ENCODE measurements at regions not wholly inside any gene's neighbourhood (a gene's known extent, or its start where the extent isn't known, plus 50 kb on each side); places are given as distances from the start of the nearest gene placed in this dataset.

GRCh38 chr5:87872986-87873385, 395.7 kb downstream of the TMEM161B start:
- DNase-seq (ENCODE audit: low spot score): no peak

DNA sequence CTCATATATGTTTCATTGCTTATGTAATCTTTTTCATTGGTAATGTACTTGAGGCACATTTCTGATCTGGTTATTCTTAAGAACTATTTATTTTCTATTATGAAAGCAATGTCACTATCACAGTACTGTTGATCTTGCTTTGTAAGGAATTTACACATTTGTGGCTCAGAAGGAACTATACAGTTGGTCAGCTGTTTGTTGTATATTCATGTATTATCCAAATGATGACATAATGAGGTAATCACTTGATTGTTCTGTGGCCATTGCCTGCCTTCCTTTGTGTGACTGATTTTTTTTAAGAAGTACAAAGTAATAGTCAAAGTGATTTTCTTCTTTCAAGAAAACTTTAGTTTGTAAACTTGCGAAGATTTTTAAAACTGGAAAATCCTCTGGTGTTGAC, 399.9 kb downstream of the TMEM161B start:
- no peak for DNase-seq (ENCODE audit: low spot score)

DNA sequence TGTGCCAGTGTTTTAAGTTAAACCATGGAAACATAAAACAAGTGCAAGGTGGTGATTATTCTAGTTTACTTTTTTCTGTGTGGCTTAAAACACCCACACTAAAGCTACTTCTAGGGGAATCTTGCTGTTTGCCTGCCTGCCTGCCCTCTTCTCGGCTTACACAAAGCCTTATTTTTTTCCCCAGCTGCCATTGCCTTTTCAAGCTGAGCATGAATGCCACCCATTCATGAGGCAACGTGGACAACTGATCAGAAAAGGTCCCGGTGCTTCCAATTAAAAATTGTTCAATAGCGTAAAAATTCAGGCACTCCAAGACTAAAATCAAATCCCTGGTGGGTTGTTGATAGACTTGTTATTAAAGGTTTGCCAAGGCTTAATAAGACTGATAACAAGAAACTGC, 401.4 kb downstream of the TMEM161B start:
- no peak for DNase-seq (ENCODE audit: low spot score)

- no peak for DNase-seq (ENCODE audit: low spot score)
These were observed 415.1 kb downstream of the TMEM161B start for GRCh38 chr5:87853541-87853940.

DNA sequence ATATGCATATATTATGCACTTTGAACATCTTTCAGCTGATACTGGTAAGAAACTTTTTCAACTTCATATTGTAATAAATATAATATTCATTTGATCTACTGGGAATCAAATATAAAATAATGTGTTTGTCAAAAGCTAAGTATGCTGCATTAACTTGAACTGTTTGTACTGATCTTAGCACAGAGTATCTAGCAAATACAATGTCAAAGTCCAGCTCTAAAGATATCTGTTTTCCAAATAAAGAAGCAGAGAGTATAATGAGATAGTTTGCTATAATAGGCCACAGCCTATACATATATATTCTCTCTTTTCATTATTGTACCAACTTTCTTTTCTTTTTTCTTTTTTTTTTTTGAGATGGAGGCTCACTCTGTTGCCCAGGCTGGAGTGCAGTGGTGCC, 417.0 kb downstream of the TMEM161B start:
- DNase-seq (ENCODE audit: low spot score): no peak

GRCh38 chr5:87850843-87851242, 417.8 kb downstream of the TMEM161B start:
- no peak for DNase-seq (ENCODE audit: low spot score)

DNA sequence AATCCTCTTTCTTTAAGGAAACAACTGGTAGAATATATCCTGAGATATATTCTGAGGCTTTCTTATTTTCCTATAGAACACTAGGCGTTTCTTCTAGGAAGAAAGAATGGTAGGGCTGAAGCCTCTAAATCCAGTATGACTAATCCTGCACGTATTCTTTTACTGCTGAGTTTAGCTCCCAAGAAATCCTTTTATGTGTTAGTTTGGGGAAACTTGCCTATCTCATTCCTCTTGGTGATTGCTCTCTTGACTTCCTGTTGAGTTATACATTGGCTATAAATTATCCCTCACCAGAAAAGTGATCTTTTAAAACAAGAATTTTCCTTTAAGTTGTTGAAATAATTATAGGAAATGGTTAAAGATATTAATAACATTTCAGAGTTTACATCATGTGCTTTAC, 422.9 kb downstream of the TMEM161B start:
- DNase-seq (ENCODE audit: low spot score): no peak

GRCh38 chr5:87844866-87845265, 423.8 kb downstream of the TMEM161B start:
- DNase-seq (ENCODE audit: low spot score): no peak

GRCh38 chr5:87844449-87844848, 424.2 kb downstream of the TMEM161B start:
- no peak for DNase-seq (ENCODE audit: low spot score)

DNA sequence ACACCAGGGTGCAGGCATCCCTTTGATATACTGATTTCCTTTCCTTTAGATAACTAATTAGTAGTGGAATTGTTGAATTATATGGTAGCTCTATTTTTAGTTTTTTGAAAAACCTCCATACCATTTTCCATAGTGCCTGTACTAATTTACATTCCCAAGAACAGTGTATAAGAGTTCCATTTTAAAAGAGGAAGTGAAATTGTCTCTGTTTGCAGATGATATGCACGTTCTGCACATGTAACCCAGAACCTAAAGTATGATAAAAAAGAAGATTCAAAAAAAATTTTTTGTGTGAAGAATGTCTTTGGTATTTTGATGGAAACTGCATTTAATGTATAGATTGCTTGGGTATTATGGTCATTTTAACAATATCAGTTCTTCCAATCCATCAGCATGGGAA, 424.0 kb upstream of the CCNH start:
- DNase-seq (ENCODE audit: low spot score): no peak

DNA sequence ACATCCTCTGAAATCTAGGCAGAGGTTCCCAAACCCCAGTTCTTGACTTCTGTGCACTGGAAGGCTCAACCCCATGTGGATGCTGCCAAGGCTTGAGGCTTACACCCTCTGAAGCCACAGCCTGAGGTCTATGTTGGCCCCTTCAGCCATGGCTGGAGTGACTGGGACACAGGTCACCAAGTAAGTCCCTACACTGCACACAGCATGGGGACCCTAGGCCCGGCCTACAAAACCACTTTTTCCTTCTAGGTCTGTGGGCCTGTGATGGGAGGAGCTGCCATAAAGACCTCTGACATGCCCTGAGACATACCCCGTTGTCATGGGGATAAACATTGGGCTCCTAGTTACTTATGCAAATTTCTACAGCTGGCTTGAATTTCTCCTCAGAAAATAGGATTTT, 418.8 kb upstream of the CCNH start:
- no peak for DNase-seq (ENCODE audit: low spot score)

DNA sequence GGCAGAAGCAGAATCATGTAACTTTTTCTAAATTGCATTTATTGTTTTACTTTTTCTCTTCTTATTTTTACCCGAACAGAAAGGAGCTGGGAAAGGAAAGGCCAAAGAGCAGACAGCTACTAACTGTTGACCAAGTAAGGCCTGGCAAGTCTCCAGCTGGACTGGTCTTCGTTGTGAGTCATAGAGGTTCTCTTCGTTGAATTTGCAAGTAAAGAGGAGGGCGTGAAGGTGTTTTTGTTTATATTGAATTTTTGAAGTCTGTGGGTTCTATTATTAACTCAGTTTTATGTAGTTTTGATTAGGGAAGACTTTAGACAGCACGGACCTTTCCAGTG, 416.5 kb upstream of the CCNH start:
- DNase-seq (ENCODE audit: low spot score): no peak

DNA sequence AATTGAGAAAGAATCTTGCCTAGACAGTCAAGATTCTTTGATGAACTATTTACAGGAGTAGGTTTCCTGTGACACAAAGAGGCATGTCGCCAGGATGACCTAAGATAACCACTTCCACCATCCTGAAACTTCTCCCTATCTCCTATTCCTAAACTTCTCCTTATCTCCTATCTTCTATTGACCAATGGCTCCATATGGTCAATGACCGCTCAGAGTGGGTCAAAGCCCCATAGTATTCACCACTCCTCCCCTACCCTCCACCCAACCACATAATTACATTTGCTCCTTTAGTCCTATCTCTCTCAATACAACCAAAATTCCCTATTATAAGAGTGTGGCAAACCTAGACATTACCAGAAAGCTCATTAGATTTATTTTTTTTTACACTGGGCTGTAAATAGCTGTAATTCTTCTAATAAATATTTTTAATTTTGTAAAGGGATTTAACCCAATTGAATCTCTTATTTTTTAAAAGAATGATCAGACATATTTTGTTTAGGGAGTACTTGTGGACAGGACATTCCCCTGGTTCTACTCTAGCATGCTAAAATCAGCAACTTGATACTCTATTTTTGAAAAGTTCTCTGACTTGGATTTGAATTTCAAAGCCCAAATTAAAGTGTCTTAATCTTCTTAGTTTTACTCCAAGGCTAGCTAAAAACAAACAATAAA, 416.0 kb upstream of the CCNH start:
- DNase-seq (ENCODE audit: low spot score): no peak

- DNase-seq (ENCODE audit: low spot score): no peak
These were observed 414.8 kb upstream of the CCNH start for GRCh38 chr5:87827539-87827938.

- DNase-seq (ENCODE audit: low spot score): no peak
These were observed 413.8 kb upstream of the CCNH start for GRCh38 chr5:87826507-87826906.

GRCh38 chr5:87825583-87825982, 412.9 kb upstream of the CCNH start:
- DNase-seq (ENCODE audit: low spot score): no peak

- no peak for DNase-seq (ENCODE audit: low spot score)
These were observed 395.1 kb upstream of the CCNH start for GRCh38 chr5:87807783-87808182.

DNA sequence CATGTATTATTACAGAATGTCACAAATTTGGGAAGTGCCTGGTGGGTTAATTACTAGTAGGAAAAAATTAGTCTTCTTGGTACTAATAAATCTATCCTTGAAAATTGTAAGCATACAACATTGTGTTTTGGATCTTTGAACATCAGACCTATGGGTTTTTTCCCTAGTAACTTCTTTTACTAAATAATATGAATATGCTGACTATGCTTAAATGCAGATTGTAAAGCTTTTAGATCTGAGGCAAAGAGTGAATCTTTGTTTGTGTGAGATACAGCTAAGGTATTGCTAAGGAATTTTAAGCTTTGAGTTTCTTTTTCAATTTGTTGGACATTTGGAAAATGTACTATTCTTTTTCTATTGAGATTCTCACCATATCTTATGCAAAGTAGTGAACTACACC, 390.6 kb upstream of the CCNH start:
- no peak for DNase-seq (ENCODE audit: low spot score)

GRCh38 chr5:87791869-87792268, 379.1 kb upstream of the CCNH start:
- no peak for DNase-seq (ENCODE audit: low spot score)

DNA sequence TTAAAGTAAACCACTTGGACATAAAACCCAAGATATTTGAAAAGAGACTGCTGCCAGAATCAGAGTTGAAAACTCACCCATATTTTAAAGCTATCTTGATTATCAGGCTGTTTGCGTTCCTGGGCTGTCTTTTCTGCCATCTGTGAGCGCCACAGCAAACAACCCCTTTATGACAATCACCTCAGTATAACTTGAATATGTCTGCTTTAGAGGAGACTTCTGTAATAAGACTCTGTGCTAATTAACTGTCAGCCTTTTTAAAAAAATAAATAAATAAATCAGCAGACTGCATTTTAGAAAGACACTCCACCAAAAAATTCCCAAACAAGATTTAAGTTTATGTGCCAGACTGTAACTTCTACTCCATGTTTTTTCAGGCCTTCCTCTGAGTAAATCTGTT, 375.7 kb upstream of the CCNH start:
- no peak for DNase-seq (ENCODE audit: low spot score)

DNA sequence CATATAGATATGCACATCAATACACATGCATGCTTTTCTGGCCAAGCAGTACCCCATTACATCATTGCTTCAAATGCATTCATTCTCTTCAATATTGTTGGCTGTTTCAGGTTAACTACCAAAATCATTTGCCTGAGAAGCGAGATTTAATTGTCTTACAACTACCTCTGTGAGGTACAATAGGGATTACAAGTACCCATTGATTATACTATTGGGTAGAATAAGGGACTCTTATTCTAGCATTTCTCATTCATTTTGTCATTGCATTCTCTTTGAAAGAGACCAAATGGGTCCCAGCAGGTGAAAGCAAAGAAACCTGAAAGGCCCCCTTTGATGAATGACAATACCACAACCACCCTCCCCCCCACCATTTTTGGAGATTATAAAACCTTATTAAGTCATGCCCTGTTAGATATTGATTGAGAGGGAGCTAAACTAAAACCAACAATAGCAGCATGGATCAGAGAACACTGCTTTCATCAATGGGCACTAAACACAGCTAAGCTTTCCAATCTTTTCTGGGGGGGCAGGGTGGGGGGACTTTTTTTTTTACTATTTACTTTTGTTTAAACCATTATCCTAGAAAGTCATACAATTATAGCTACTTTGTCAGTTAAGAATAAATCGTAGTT, 375.0 kb upstream of the CCNH start:
- no peak for DNase-seq (ENCODE audit: low spot score)

DNA sequence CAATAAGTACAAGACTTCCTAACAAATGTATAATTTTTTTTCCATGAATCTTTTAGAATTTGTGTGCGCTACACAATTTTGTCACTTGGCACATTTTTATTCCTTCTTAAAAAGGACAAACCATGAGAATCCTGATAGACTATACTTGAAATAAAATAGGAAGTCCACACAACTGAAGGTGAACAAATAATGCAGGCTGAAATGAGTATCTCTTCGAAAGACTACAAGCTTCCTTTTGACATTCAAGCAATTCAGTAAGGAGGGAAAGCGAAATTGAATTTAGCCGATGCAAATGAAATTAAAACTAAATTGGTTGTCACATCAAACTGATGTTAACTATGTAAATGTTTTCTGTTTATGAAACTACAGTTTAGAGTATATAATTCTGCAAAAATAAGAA, 374.4 kb upstream of the CCNH start:
- no peak for DNase-seq (ENCODE audit: low spot score)

DNA sequence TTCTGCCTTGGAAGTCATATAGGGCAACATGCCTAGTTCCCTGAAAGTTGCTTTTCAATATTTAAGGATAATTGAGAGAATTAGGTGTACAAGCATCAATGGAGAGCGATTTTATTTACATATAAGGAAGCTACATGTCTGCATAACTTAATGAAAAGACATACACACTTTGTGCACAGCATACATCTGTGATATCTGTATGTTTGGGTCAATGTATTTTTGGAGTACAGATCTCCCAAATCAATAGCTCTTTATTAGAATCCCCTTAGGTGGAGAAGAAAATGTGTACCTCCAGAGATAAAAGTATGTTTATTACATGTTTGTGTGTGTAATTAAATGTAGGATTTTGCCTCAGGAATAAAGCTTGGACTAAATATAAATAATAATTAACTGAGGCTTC, 373.7 kb upstream of the CCNH start:
- DNase-seq (ENCODE audit: low spot score): no peak

DNA sequence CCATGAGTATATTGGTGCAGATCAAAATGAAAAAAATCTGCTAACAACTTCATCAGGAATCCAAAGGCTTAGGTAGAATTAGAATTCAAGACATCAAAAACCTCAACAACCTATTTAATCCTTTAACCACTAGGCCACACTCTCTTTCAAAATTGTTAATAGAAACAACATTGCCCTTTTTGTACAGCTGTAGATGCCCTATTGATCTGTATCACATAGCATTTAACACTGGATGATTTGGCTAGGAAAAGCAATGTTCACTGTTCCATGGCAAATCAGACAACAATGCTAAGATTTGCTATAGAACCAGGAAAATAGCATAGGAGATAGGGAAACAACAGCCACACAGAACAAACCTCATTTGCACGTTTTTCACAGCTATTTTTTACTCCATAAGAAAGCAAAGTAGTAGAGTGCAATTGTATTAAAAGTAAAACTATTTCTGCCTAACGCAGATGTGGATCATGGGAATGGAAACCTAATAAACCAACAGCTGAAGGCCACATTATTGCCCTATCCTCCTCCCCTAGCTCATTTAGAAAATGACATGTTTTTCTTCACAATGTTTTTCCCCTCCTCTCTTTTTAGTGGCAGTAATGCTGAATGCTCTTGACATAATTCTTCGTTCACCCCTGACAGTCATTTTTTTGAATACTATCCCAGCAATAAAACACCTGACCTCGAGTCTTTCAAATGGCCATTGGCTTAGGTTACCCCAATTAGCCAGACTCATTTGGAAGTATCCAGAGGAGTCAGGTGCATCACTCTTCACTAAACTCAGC, 373.0 kb upstream of the CCNH start:
- DNase-seq (ENCODE audit: low spot score): no peak
